ENCODE measurements at regions not wholly inside any gene's neighbourhood (a gene's known extent, or its start where the extent isn't known, plus 50 kb on each side); places are given as distances from the start of the nearest gene placed in this dataset.

DNA sequence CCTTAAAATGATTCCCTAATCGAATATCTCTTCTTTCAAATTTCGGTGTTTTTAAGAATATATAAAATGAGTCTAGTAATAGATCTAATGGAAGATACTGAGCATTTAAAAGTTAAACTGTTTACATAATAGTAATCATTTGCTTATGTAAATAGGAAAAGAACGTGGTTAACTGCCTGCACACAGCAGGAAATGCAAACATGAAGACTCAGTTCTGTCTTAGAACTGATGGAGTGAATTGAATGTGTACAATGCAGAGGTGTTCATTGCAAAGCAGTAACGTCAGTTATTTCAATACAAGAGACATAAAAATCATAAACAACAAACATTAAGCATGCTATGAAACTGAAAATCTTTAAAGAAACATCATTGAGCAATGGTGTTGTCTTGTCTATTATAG lies 359.4 kb upstream of the ADAMTS5 start:
- TF ChIP-seq, protein P1, sequence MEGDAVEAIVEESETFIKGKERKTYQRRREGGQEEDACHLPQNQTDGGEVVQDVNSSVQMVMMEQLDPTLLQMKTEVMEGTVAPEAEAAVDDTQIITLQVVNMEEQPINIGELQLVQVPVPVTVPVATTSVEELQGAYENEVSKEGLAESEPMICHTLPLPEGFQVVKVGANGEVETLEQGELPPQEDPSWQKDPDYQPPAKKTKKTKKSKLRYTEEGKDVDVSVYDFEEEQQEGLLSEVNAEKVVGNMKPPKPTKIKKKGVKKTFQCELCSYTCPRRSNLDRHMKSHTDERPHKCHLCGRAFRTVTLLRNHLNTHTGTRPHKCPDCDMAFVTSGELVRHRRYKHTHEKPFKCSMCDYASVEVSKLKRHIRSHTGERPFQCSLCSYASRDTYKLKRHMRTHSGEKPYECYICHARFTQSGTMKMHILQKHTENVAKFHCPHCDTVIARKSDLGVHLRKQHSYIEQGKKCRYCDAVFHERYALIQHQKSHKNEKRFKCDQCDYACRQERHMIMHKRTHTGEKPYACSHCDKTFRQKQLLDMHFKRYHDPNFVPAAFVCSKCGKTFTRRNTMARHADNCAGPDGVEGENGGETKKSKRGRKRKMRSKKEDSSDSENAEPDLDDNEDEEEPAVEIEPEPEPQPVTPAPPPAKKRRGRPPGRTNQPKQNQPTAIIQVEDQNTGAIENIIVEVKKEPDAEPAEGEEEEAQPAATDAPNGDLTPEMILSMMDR (IDR thresholded peaks at IDR 0.05), result no peak
- TF ChIP-seq POLR2AphosphoS5 (IDR thresholded peaks at IDR 0.05) (no peak), POLR2A (IDR thresholded peaks at IDR 0.05) (no peak)
